A673 (cell line): ENCODE measurements at regions not wholly inside any gene's neighbourhood (a gene's known extent, or its start where the extent isn't known, plus 50 kb on each side); places are given as distances from the start of the nearest gene placed in this dataset.

ENCODE experiments used
- BruUV-seq: library from RNA; stranded (reverse); fragments of 400-500 nt; replicated peaks from 2 replicates; lab custom pipeline; 2021; lab: Mats Ljungman, UMichigan
- CTCF ChIA-PET: fragments of 300-600 bp; sonication (Branson Sonifier 250); formaldehyde crosslinking; loops from one replicate; lab custom pipeline; 2022; ENCODE audit warnings: antibody characterized with exemption; lab: Charles Lee
- POLR2A ChIA-PET: fragments of 300-600 bp; sonication (Branson Sonifier 250); formaldehyde crosslinking; loops from one replicate; lab custom pipeline; 2022; ENCODE audit warnings: antibody characterized with exemption; ENCODE audit not compliant: low non-redundant PET; lab: Charles Lee
- DNase-seq: peaks from one replicate; pipeline ENCODE4 v3.0.0-alpha.2; 2015; ENCODE audit warnings: low spot score
- H3K27ac ChIP-seq: fragments of 200-600 bp; sonication (generic); 2 replicates; pipeline ENCODE4 v1.5.1; 2016; ENCODE audit warnings: mixed run types, low read depth, mild to moderate bottlenecking, mixed read lengths, antibody characterized with exemption, low read length; ENCODE audit not compliant: poor library complexity, severe bottlenecking
- H3K27me3 ChIP-seq: fragments of 200-600 bp; sonication (generic); replicated peaks from 2 replicates; pipeline ENCODE4 v1.6.1; 2017; ENCODE audit warnings: mixed run types, low read depth, mild to moderate bottlenecking, mixed read lengths, antibody characterized with exemption, low read length; ENCODE audit not compliant: insufficient read depth, poor library complexity
- H3K36me3 ChIP-seq: fragments of 200-600 bp; sonication (generic); 2 replicates; pipeline ENCODE4 v1.6.1; 2016; ENCODE audit warnings: mixed run types, mild to moderate bottlenecking, mixed read lengths, antibody characterized with exemption, low read length; ENCODE audit not compliant: insufficient read depth, poor library complexity, severe bottlenecking
- H3K4me1 ChIP-seq: fragments of 200-600 bp; sonication (generic); 2 replicates; pipeline ENCODE4 v1.6.1; 2017; ENCODE audit warnings: mixed run types, mild to moderate bottlenecking, mixed read lengths, antibody characterized with exemption, low read length; ENCODE audit not compliant: insufficient read depth, poor library complexity, severe bottlenecking
- H3K4me3 ChIP-seq: fragments of 200-600 bp; sonication (generic); 2 replicates; pipeline ENCODE4 v1.5.1; 2016; ENCODE audit warnings: low read depth, mixed run types, mild to moderate bottlenecking, mixed read lengths, low read length; ENCODE audit not compliant: poor library complexity, severe bottlenecking
- H3K9me3 ChIP-seq: fragments of 200-600 bp; sonication (generic); 2 replicates; pipeline ENCODE4 v1.6.1; 2016; ENCODE audit warnings: mixed run types, low read depth, mild to moderate bottlenecking, mixed read lengths, antibody characterized with exemption, low read length; ENCODE audit not compliant: poor library complexity, severe bottlenecking
- CTCF ChIP-seq: fragments of 300-800, 200-600 bp; sonication (generic); conservative IDR thresholded peaks from 2 replicates; pipeline ENCODE4 v1.5.1; 2017; ENCODE audit warnings: low read depth, mild to moderate bottlenecking, antibody characterized with exemption, low read length, moderate library complexity, mixed read lengths
- EZH2 ChIP-seq: fragments of 200-600 bp; sonication (generic); IDR thresholded peaks from 2 replicates; pipeline ENCODE4 v1.6.1; 2017; ENCODE audit warnings: borderline replicate concordance, low read depth, mild to moderate bottlenecking, mixed read lengths, antibody characterized with exemption, low read length; ENCODE audit not compliant: poor library complexity, severe bottlenecking
- intact Hi-C: fragments of 100-400 bp; cut with micrococcal nuclease; formaldehyde crosslinking; loops from one replicate; pipeline ENCODE4 v1.10.0; 2022; ENCODE audit not compliant: unreplicated experiment

GRCh38 chr5:174292348-174292747 lies 246.8 kb downstream of the NSG2 start:
- H3K4me3 ChIP-seq = no peak overlapping the region
- no peaks in the 10 kb centered on the region for H3K27me3 ChIP-seq
- no peak for TF ChIP-seq CTCF
- TF ChIP-seq EZH2 = no peak
- H3K27ac ChIP-seq = no peak overlapping the region
- no peaks in the 10 kb centered on the region for H3K9me3 ChIP-seq
- CTCF ChIA-PET = no interaction called here
- H3K36me3 ChIP-seq = no peaks in the 10 kb centered on the region
- intact Hi-C loops = no loop called here
- no peak for DNase-seq
- POLR2A ChIA-PET = no interaction called here
- H3K4me1 ChIP-seq = no peaks in the 10 kb centered on the region
- BruUV-seq = no TSS peak

- POLR2A ChIA-PET = no interaction called here
- Histone ChIP-seq H3K4me1 (no peaks in the 10 kb centered on the region), H3K4me3 (no peak overlapping the region), H3K27ac (no peak overlapping the region), H3K9me3 (no peaks in the 10 kb centered on the region), H3K27me3 (no peaks in the 10 kb centered on the region), H3K36me3 (no peaks in the 10 kb centered on the region)
- intact Hi-C loops = no loop called here
- no peak for DNase-seq
- TF ChIP-seq EZH2 (no peak), CTCF (no peak)
- CTCF ChIA-PET = no interaction called here
- no TSS peak for BruUV-seq
These were observed 247.5 kb downstream of the NSG2 start for GRCh38 chr5:174293006-174293405.

- DNase-seq = no peak
- Histone ChIP-seq H3K36me3 (no peaks in the 10 kb centered on the region), H3K9me3 (no peaks in the 10 kb centered on the region), H3K27me3 (no peaks in the 10 kb centered on the region), H3K4me3 (no peak overlapping the region), H3K27ac (no peak overlapping the region), H3K4me1 (no peaks in the 10 kb centered on the region)
- intact Hi-C loops = no loop called here
- POLR2A ChIA-PET = no interaction called here
- no TSS peak for BruUV-seq
- CTCF ChIA-PET = no interaction called here
- TF ChIP-seq CTCF (no peak), EZH2 (no peak)
These were observed 248.0 kb downstream of the NSG2 start for GRCh38 chr5:174293481-174293880.
